ENCODE measurements at regions not wholly inside any gene's neighbourhood (a gene's known extent, or its start where the extent isn't known, plus 50 kb on each side); places are given as distances from the start of the nearest gene placed in this dataset.
"Not testable (repeated sequence)": the region's sequence is repeated elsewhere in the genome, so short reads cannot be mapped to it uniquely, and the experiment has no call there.

GRCh38 chr2:225820826-225821225 lies 421.3 kb downstream of the NYAP2 start:
- no peak for DNase-seq
- in situ Hi-C loops (cut with MboI; ENCODE audit: low pct_unique_long_range_greater_than_20kb, low sequenced_read_pairs), result no loop called here

DNA sequence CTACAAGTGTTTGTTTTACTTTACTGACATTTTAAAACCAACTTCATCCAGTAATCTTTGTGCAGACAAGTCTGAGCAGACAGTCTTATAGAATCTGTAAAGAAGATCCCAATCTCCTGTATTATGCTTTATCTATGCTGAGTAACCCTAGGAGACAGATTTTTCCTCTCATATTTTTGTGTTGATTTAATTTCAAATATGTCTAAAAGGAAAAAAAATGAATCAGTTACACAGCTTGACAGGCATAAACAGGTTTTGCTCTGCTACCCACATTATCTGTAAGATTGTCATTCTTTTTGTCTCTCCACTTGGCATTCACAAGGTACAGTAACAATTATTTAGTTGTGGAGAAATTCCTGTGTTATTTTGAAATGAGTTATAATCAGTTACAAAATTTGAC lies 415.0 kb downstream of the NYAP2 start:
- no peak for DNase-seq
- in situ Hi-C loops (cut with MboI; ENCODE audit: low pct_unique_long_range_greater_than_20kb, low sequenced_read_pairs), result no loop called here

GRCh38 chr2:225806105-225806504 lies 406.6 kb downstream of the NYAP2 start:
- no peak for DNase-seq
- in situ Hi-C loops (cut with MboI; ENCODE audit: low pct_unique_long_range_greater_than_20kb, low sequenced_read_pairs), result no loop called here

- in situ Hi-C loops (cut with MboI; ENCODE audit: low pct_unique_long_range_greater_than_20kb, low sequenced_read_pairs); DNase-seq: not testable (repeated sequence)
Observed at GRCh38 chr2:225802076-225802475, 402.6 kb downstream of the NYAP2 start.

DNA sequence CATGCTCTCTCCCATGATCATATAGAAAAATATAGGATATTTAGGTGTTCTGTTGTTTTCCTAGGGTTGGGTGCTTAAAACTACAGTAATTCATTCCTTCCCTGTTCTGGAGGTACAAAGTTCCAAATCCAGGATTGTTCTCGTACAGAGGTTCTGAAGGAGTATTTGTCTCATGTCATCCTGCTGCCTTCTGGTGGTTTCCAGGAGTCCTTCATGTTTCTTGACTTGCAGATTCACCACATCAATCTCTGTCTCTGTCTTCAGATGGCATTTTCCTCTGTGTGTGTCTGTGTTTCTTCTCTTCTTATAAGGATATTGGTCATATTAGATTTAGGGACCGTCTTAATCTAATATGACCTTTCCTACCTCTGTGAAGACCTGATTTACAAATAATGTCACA lies 397.9 kb downstream of the NYAP2 start:
- DNase-seq, result no peak
- in situ Hi-C loops (cut with MboI; ENCODE audit: low pct_unique_long_range_greater_than_20kb, low sequenced_read_pairs), result no loop called here

- in situ Hi-C loops (cut with MboI; ENCODE audit: low pct_unique_long_range_greater_than_20kb, low sequenced_read_pairs), result no loop called here
- no peak for DNase-seq
Observed at GRCh38 chr2:225794652-225795400, 395.3 kb downstream of the NYAP2 start.

GRCh38 chr2:225793736-225794550 lies 394.4 kb downstream of the NYAP2 start:
- DNase-seq, result no peak
- in situ Hi-C loops (cut with MboI; ENCODE audit: low pct_unique_long_range_greater_than_20kb, low sequenced_read_pairs), result no loop called here

DNA sequence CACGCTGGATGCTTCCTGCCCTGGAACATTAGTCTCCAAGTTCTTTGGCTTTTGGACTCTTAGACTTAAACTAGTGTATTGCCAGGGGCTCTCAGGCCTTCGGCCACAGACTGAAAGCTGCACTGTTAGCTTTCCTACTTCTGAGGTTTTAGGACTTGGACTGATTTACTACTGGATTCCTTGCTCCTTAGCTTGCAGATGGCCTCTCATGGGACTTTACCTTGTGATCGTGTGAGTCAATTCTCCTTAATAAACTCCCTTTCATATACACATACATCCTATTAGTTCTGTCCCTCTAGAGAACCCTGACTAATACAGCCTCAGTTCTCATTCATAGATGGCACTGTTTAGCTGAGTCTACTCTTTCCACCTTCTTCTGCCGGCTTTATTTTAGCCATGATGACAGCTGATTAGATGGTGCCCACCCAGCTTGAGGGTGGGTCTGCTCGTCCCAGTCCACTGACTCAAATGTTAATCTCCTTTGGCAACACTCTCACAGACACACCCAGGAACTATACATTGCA lies 389.1 kb downstream of the NYAP2 start:
- DNase-seq, result no peak
- in situ Hi-C loops (cut with MboI; ENCODE audit: low pct_unique_long_range_greater_than_20kb, low sequenced_read_pairs), result no loop called here

DNA sequence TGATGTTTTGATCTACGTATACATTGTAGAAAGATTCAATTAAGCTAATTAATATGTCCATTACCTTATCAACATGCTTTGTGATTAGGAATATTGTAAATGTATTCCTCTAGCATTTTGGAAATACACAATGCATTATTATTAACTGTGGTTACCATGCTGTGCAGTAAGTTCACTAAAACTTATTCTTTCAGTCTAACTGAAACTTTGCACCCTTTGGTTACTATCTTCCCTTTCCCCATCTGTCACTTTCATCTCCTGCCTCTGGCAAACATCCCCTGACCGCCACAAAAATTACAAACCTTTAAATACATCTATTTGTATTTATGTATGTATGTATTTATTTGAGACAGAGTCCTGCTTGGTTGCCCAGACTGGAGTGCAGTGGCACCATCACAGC lies 388.0 kb downstream of the NYAP2 start:
- in situ Hi-C loops (cut with MboI; ENCODE audit: low pct_unique_long_range_greater_than_20kb, low sequenced_read_pairs), result no loop called here
- DNase-seq, result no peak

- no peak for DNase-seq
- in situ Hi-C loops (cut with MboI; ENCODE audit: low pct_unique_long_range_greater_than_20kb, low sequenced_read_pairs), result no loop called here
Observed at GRCh38 chr2:225781991-225782390, 382.5 kb downstream of the NYAP2 start.

GRCh38 chr2:225781145-225781544 lies 381.6 kb downstream of the NYAP2 start:
- in situ Hi-C loops (cut with MboI; ENCODE audit: low pct_unique_long_range_greater_than_20kb, low sequenced_read_pairs), result no loop called here
- DNase-seq, result no peak

- in situ Hi-C loops (cut with MboI; ENCODE audit: low pct_unique_long_range_greater_than_20kb, low sequenced_read_pairs), result no loop called here
- no peak for DNase-seq
Observed at GRCh38 chr2:225779829-225780228, 380.3 kb downstream of the NYAP2 start.

DNA sequence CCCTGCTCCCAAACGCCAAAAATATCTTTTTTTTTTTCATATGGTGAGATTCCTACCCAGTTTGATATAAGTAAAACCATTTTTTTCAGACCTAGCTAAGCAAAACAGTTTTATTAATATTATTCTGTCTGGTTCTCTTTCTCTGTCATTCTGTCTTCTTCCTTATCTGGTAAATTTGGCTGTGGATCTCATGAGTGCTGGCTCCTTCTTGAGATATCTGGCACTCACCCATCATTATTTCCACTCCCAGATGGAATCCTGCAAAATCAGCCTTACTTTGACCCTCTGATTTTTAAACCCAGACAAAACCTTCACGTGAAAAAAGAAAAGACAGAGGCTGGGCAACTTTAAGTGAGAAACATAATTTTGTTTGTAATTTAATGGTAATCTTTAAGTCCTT lies 373.6 kb downstream of the NYAP2 start:
- in situ Hi-C loops (cut with MboI; ENCODE audit: low pct_unique_long_range_greater_than_20kb, low sequenced_read_pairs), result no loop called here
- DNase-seq, result no peak

- in situ Hi-C loops (cut with MboI; ENCODE audit: low pct_unique_long_range_greater_than_20kb, low sequenced_read_pairs), result no loop called here
- no peak for DNase-seq
Observed at GRCh38 chr2:225771701-225772100, 372.2 kb downstream of the NYAP2 start.

GRCh38 chr2:225768741-225769140 lies 369.2 kb downstream of the NYAP2 start:
- no peak for DNase-seq
- in situ Hi-C loops (cut with MboI; ENCODE audit: low pct_unique_long_range_greater_than_20kb, low sequenced_read_pairs), result no loop called here

- DNase-seq, result no peak
- in situ Hi-C loops (cut with MboI; ENCODE audit: low pct_unique_long_range_greater_than_20kb, low sequenced_read_pairs), result no loop called here
Observed at GRCh38 chr2:225766431-225766830, 366.9 kb downstream of the NYAP2 start.

DNA sequence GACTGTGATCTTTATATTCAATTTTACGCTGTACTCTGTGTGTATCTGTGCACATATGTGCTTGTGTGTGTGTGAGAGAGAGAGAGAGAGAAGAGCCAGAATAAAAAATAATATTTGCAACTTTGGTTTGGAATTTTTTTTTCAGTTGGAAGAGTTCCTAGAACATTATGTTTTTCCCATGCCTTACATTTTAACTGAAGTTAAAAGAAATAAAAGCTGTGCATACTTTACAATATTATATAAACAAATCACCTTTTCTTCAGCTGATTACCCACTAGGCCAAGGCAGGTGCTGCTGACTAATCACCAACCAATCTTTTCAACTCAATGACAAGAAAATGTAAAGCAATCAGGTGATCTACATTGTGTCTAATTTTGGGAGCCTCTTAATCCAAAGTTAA lies 366.3 kb downstream of the NYAP2 start:
- DNase-seq, result no peak
- in situ Hi-C loops (cut with MboI; ENCODE audit: low pct_unique_long_range_greater_than_20kb, low sequenced_read_pairs), result no loop called here

DNA sequence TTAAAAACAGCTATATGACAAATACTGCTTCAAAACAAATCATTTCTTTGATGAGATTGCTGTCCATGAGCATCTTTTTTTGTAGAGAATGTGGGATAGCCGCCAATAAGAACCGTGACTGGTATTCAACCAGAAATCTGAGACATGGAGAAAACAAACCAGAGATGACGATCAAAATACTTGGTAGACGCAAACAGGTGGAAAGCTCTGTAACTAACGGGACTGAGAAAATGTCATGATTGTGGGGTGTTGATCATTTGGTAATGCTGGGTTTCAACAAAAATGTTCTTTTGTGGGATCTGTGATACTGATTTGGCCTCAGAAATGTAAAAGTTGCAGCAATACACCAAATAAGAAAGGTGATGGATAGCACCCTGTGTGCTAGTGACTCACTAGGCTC lies 364.8 kb downstream of the NYAP2 start:
- in situ Hi-C loops (cut with MboI; ENCODE audit: low pct_unique_long_range_greater_than_20kb, low sequenced_read_pairs), result no loop called here
- no peak for DNase-seq

- in situ Hi-C loops (cut with MboI; ENCODE audit: low pct_unique_long_range_greater_than_20kb, low sequenced_read_pairs), result no loop called here
- DNase-seq, result no peak
Observed at GRCh38 chr2:225763711-225764110, 364.2 kb downstream of the NYAP2 start.

- in situ Hi-C loops (cut with MboI; ENCODE audit: low pct_unique_long_range_greater_than_20kb, low sequenced_read_pairs), result no loop called here
Observed at GRCh38 chr2:225761396-225761795, 361.9 kb downstream of the NYAP2 start.

More at GRCh38 chr2:225761396-225761795, 361.9 kb downstream of the NYAP2 start:
- DNase-seq, result no peak
